ENCODE measurements at regions not wholly inside any gene's neighbourhood (a gene's known extent, or its start where the extent isn't known, plus 50 kb on each side); places are given as distances from the start of the nearest gene placed in this dataset.

DNA sequence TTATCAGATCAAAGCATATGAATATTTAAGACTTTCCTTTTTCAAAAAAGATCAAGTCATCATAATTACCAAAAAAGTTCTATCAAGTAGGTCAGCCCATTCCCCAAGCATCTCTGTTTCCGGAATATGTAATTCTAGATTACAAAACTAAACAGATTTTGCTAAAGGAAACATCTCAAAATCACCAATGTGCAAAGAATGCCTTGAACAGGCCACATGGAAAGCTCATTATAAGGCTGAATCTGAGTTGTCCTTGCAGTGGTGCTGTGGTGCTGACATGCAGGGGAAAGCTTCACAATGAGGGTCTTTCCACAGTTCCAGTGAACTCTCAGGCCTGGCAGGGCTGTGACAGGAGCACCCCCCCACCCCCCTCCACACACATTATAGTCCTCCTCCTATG lies 240.9 kb downstream of the OMA1 start:
- TF ChIP-seq, protein P1, sequence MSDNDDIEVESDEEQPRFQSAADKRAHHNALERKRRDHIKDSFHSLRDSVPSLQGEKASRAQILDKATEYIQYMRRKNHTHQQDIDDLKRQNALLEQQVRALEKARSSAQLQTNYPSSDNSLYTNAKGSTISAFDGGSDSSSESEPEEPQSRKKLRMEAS (IDR thresholded peaks at IDR 0.05), result no peak
- TF ChIP-seq, protein P2, sequence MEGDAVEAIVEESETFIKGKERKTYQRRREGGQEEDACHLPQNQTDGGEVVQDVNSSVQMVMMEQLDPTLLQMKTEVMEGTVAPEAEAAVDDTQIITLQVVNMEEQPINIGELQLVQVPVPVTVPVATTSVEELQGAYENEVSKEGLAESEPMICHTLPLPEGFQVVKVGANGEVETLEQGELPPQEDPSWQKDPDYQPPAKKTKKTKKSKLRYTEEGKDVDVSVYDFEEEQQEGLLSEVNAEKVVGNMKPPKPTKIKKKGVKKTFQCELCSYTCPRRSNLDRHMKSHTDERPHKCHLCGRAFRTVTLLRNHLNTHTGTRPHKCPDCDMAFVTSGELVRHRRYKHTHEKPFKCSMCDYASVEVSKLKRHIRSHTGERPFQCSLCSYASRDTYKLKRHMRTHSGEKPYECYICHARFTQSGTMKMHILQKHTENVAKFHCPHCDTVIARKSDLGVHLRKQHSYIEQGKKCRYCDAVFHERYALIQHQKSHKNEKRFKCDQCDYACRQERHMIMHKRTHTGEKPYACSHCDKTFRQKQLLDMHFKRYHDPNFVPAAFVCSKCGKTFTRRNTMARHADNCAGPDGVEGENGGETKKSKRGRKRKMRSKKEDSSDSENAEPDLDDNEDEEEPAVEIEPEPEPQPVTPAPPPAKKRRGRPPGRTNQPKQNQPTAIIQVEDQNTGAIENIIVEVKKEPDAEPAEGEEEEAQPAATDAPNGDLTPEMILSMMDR (IDR thresholded peaks at IDR 0.05; ENCODE audit: low read depth, low read length, missing input control), result no peak
- TF ChIP-seq, protein P3, sequence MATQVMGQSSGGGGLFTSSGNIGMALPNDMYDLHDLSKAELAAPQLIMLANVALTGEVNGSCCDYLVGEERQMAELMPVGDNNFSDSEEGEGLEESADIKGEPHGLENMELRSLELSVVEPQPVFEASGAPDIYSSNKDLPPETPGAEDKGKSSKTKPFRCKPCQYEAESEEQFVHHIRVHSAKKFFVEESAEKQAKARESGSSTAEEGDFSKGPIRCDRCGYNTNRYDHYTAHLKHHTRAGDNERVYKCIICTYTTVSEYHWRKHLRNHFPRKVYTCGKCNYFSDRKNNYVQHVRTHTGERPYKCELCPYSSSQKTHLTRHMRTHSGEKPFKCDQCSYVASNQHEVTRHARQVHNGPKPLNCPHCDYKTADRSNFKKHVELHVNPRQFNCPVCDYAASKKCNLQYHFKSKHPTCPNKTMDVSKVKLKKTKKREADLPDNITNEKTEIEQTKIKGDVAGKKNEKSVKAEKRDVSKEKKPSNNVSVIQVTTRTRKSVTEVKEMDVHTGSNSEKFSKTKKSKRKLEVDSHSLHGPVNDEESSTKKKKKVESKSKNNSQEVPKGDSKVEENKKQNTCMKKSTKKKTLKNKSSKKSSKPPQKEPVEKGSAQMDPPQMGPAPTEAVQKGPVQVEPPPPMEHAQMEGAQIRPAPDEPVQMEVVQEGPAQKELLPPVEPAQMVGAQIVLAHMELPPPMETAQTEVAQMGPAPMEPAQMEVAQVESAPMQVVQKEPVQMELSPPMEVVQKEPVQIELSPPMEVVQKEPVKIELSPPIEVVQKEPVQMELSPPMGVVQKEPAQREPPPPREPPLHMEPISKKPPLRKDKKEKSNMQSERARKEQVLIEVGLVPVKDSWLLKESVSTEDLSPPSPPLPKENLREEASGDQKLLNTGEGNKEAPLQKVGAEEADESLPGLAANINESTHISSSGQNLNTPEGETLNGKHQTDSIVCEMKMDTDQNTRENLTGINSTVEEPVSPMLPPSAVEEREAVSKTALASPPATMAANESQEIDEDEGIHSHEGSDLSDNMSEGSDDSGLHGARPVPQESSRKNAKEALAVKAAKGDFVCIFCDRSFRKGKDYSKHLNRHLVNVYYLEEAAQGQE (IDR thresholded peaks at IDR 0.05), result no peak
- no peak for TF ChIP-seq ATF3 (IDR thresholded peaks at IDR 0.05)
- no peak for TF ChIP-seq GABPA (IDR thresholded peaks at IDR 0.05 in 1 of 2, conservative IDR thresholded peaks at IDR 0.05 in 1 of 2)
- TF ChIP-seq RAD21 (IDR thresholded peaks at IDR 0.05), result no peak

Data from liver (tissue), 3 donors.